GM18517 (cell line): ENCODE measurements at regions not wholly inside any gene's neighbourhood (a gene's known extent, or its start where the extent isn't known, plus 50 kb on each side); places are given as distances from the start of the nearest gene placed in this dataset.
A peak's percentile ranks its signal among the peaks of the same experiment; 100 is the strongest.
"Not testable (repeated sequence)": the region's sequence is repeated elsewhere in the genome, so short reads cannot be mapped to it uniquely, and the experiment has no call there.

ENCODE experiments used
- ATAC-seq: cut with Tn5 transposase; IDR thresholded peaks from one replicate; pipeline ENCODE4 v1.9.1; 2021; ENCODE audit warnings: mild to moderate bottlenecking, moderate library complexity; ENCODE audit not compliant: unreplicated experiment

DNA sequence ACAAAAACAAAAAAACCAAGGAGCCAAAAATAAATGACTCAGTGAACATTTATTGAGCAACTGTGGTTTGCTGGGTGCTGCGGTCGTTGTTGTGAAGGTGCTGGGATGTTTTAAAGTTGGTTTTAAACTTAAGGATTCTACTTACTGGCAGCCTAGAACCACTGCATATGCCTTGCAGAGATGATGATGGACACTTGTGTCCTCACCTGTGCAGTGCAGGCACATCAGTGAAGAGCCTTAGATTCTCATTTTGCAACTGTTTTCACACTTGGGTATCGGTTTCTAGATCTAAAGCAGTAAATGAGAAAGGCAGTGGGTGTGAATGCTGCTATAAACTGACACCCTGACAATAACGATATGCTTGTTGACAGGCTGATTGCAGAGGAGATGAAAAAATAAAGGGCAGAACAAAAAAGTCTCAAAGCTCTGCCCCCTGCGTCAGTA is 68.8 kb downstream of the UTRN start:
- ATAC-seq, result peak; percentile 86

DNA sequence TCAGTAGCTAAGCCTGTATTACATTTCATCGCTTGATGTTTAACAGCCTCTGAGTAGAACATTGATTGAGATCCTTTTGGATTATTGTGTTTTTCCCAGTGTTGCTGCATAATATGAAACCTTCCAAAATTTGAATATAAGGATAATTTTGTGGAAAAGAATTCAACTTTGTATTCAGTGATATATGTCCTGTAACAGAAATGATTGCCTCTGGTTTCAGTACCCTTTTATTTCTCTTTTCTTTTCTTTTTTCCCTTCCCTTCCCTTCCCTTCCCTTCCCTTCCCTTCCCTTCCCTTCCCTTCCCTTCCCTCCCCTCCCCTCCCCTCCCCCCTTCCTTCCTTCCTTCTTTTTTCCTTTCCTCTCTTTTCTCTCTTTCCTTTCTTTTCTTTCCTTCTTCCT is 74.6 kb downstream of the UTRN start:
- ATAC-seq, result no peak

DNA sequence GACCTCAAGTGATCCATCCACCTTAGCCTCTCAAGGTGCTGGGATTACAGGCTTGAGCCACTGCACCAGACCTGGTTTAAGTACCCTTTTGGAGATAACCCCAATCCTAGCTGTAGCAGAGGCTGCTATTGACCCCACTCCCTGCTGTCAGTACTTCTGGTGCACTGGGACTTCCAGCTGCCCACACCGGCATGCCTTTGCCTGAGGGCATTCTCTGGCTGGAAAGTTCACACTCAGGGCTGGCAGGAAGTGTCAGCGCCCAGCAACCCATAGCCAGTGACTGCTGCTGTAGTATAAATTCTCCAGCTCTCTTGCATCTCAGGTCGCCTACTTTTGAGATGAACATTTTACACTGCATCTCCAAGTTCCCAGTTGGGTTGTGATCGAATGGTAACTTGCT is 75.3 kb downstream of the UTRN start:
- no peak for ATAC-seq

DNA sequence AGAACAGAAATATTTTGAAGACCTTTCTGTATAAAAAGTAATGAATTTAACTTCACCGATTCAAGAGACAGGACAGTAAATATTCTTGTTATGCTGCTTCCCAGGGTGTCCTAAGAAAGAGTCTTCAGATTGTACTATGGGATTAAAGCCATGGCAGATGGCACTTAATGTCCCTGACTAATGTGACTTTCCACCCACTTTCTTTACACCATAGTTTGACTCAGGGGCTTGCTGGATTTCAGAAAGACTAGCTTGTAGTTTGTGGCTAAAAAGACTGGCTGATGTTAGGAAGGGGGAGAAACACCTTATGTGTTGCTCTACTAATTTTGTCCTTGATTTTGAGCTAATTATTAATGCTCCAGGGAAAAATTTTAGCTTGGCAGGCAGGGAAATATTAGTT is 75.9 kb downstream of the UTRN start:
- no peak for ATAC-seq

DNA sequence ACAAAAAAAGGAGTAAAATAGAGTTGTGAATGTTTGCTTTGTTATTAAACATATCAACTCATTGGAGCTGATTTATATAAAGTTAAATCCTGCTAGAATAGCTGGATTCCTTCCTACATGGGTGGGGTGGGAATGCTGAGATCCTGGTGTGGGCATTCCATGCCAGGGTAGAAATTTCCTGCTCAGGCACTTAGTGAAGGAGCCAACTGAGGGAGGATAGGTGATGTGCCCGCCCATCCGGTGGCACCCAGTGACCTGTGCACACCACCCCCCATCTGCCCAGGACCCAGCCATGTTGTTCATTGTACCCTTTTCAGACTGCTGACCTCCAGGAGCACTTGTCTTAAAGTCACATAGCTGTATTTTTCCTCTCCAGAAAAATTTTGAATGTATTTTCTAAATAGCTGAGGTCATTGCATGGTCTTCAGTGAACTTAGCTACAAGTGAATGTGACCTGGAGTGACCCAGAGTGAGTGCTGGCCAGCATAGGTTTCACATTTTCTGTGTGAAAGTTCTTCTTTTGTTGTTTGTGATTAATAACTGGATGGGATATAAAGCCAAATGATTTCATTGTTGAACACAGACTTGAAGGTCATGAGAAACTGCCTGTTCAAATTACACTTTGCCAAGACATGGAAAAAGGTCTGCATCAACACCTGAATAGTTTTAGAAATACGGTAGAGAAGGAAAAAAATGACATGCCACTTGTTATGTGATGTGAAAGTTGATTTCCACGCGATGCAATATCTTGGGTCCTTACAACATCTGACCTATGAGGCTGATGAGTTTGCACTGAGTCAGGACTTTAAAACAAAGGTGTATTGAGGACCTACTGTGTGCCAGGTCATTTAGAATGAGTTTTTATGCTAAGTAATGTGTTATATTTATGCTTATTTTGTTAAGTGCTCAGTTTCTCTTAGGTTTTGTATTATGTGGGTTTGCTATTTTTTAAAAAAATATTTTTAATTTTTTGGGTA is 77.2 kb downstream of the UTRN start:
- ATAC-seq, result no peak

DNA sequence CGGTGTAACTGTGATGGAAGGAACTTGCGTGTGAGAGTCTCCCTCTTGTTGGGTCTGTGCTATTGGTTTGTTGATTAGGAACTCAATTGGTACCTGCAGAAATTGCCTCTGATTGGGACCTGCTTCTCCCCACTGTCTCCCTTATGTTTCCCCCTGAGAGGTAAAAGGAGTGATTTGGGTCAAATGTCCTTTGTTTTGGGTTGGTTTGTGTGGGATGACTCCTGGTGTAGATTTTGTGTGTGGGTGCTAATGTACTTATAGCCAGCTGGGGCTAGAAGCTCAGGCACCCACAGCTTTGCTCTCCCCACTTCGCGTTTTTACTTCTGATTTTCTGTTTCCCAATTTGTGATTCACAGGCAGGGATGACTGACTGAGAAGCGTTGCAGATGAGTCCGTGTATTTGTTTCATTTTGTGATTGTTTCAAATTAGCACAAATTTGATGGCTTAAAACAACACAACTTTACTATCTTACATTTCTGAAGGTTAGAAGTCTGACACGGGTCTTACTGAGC is 79.1 kb downstream of the UTRN start:
- no peak for ATAC-seq

DNA sequence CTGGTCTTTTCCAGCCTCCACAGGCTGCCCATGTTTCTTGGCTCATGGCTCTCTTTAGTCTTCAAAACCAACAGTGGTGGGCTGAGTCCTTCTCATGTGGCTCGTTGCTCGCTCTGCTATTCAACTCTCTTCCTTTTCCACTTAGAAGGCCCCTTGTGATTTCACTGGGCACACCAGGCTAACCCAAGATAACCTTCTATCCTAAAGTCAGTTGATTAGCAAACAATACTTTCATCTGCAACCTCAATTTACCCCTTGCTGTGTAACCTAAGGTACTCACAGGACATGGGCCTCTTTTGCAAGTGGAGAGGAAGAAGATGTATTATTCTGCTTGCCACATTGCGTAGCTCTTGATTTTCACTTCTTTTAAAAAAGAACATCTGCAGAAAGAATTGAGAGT is 79.6 kb downstream of the UTRN start:
- ATAC-seq, result no peak

DNA sequence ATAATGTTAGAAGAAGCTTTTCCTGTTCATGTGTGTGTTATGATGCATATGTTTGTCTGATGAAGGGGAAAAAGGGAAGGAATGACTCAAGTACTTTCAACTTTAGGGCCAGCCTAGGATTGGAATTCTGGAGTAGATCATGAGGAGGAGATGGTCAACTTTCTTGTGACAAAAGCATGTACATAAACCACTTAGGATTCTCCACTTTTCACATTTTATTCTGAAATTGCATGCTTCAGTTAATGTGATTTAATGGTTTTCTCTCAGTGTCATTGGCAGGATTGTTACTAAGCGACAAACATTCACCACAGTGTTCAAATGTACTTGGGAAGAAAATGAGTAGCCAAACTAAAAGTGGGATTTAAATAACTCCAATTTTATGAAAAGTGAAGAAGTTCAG is 80.1 kb downstream of the UTRN start:
- no peak for ATAC-seq

DNA sequence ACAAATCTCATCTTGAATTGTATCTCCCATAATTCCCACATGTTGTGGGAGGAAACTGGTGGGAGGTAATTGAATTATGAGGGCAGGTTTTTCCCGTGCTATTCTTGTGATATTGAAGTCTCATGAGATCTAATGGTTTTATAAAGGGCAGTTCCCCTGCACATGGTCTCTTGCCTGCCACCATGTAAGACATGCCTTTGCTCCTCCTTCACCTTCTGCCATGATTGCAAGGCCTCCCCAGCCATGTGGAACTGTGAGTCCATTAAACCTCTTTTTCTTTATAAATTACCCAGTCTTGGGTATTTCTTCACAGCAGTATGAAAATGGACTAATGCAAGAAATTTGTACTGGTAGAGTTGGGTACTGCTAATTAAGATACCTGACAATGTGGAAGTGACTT is 84.6 kb downstream of the UTRN start:
- ATAC-seq, result not testable (repeated sequence)

DNA sequence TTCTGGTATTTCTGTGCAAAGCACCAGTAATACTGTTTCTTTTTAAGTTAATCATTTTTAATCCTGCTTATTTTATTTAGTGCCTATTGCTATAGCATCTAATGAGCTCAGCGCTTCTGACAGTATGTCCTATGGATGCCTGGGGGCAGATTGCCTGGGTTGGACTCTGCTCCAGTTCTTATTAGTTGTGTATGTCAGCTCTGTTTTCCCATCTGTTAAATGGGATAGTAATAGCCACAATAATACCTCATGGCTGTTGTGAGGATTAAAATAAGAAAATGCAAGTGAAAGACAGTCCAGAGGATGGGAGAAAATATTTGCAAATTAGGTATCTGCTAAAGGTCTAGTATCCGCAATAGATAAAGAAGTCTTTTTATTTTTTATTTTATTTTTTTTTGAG is 87.0 kb downstream of the UTRN start:
- no peak for ATAC-seq

DNA sequence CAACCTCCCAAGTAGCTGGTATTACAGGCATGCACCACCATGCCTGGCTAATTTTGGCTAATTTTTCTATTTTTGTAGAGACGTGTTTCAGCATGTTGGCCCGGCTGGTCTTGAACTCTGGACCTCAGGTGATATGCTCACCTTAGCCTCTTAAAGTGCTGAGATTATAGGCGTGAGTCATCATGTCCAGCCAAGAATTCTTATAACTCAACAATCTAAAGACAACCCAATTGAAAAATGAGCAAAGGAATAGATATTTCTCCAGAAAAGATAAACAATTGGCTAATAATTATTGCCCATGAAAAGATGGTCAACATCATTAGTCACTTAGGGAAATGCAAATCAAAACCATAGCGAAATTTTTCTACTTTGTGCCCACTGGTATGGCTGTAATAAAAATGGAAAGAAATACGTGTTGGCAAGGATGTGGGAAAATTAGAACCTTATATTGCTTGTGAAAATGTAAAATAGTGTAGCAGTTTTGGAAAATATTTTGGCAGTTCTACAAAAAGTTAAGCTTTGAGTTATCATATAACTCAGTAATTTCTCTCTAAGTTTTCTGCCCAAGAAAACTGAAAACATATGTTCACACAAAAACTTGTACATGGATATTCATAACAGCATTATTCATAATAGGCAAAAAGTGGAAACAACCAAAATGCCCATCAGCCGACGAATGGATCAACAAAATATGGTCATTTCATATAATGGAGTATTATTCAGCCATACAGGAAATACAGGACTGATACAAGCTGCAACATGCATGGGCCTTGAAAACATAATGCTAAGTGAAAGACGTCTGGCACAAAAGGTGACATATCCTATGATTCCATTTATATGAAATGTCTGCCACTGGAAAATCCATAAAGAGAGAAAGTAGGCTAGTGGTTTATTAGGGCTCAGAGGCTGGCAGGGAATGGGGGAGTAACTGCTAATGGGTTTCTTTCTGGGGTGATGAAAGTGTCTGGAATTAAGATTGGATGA is 87.8 kb downstream of the UTRN start:
- no peak for ATAC-seq

DNA sequence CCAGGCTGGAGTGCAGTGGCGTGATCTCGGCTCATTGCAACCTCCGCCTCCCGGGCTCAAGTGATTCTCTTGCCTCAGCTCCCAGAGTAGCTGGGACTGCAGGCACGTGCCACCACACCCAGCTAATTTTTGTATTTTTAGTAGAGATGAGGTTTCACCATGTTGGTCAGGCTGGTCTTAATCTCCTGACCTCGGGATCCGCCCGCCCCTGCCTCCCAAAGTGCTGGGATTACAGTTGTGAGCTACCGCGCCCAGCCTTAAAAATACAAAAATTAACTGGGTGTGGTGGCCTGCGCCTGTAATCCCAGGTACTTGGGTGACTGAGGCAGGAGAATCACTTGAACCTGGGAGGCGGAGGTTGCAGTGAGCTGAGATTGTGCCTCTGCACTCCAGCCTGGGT is 89.4 kb downstream of the UTRN start:
- ATAC-seq, result not testable (repeated sequence)

DNA sequence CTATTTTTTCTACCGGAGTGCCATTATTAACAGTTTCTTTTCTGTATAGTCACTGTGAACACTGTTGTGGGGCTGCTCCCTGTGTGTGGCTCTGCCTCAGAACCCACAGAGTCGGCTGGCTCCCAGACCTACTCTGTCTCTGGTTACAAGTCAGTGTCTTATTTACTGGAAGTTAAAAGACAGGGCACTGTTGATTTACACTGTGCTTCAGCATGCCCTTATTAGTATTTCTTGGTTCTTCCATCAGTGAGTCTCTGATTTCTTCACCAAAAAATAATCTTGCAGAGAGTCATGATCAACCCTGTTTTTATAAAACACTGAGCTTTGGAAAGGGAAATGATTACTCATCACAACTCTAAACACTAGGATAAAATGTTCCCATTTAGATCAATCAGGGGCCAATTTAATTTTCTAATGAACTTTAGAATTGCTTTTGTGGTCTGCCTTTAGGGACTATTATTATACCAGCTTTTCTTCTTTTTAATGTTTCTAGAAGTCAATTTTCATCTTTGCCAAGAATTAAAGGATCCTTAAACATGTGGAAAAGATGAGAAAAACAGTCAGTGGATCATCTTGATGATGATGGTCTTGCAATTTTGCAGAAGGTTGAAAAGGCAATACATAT is 92.6 kb downstream of the UTRN start:
- ATAC-seq, result no peak

DNA sequence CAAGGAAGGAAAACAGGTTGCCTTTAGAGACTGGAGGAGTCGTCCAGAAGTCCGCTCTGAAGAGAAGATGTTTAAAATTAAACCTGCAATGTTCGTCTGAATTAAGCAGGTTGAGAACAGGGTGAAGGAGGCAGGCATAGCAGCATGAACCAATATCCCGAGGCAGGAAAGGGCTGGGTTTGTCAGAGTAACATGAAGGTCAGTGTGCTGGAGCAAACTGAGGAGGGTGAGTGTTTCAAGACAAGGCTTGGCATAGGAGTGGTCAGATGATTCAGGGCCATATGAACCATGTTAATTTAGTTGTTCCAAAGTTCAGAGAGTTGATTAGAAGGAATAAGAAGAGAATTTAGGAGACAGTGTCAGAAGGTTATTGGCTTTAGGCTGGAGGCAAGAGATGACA is 93.3 kb downstream of the UTRN start:
- ATAC-seq, result no peak

DNA sequence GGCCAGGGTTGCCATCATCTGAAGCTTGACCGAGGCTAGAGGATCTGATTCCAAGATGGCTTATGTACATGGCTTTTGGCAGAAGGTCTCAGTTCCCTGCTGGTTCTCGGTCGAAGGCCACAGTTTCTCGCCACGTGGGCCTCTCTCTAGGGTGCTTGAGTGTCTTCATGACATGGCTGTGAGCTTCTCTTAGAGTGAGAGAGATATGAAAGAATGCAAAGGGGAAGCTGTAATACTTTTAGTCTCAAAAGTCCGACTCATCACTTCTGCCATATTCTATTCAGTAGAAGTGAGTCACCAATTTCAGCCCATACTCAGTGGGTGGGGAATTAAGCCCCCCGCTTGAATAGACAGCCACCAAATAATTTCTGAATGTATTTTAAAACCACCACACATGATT is 94.2 kb downstream of the UTRN start:
- ATAC-seq, result no peak

DNA sequence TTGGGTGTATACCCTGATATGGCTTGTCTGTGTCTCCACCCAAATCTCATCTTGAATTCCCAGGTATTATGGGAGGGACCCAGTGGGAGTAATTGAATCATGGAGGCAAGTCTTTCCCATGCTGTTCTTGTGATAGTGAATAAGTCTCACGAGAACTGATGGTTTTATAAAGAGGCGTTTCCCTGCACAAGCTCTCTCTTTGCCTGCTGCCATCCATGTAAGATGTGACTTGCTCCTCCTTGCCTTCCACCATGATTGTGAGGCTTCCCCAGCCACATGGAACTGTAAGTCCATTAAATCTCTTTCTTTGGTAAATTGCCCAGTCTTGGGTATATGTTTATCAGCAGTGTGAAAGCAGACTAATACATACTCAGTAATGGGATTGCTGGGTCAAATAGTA is 96.4 kb downstream of the UTRN start:
- ATAC-seq, result not testable (repeated sequence)

DNA sequence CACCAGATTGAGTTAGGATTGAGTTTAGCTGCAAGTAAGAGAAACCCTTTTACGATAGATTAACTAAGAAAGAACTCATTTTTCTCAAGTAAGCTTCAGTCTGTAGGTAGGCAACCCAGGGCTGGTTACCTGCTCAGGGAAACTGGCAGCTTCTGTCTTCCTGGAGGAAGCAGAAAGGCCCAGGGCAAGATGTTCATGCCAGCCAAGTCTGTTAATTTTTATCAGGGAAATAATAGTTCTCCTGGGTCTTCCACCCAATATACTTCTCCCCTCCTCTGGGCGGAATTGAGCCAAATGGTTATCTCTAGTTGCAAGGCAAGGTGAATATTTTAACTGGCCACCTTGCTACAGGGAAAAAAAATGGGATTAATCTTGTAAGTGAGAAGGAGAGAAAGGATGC is 98.2 kb downstream of the UTRN start:
- ATAC-seq, result no peak

DNA sequence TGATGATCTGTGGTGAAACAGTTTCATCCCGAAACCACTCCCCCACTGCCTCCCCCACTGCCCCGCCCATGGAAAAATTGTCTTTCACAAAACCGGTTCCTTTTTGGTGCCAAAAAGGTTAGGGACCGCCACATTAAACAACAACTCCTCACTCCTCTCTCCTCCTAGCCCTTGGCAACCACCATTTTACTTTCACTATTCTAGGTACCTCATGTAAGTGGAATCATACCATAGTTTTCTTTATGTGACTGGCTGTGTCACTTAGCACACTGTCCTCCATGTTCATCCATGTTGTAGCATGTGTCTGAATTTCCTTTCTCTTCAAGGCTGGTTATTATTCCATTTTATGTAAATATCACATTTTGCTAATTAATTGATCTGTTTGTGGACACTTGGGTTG is 99.3 kb downstream of the UTRN start:
- no peak for ATAC-seq

DNA sequence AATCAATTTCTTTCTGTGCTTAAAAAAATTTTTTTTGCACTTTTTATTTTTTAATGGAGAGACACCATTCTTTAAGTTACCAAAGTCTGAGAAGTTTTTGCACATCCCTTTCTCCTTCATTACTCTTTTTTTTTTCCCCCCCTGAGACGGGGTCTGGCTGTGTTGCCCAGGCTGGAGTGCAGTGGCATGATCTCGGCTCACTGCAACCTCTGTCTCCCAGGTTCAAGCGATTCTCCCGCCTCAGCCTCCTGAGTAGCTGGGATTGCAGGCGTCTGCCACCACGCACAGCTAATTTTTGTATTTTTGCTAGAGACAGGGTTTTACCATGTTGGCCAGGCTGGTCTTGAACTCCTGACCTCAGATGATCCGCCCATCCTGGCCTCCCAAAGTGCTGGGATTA is 104.3 kb downstream of the UTRN start:
- not testable (repeated sequence) for ATAC-seq

DNA sequence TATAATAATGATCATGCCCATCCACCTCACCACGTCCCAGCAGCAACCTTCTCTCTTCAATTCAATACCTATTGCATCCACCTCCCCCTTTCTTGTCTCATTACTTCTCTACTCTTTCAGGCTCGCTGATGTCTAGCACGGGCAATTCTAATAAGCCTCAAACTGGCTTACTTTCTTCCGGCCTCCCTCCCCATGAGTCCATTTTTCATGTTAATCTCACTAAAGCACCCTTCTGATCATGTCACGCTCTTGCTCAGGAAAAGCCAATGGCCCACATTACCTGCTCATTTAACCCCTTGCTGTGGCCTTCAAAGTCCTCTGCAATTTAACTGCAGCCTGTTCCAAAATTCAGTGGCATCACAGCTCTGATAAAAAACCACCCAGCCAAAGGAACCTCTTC is 105.1 kb downstream of the UTRN start:
- ATAC-seq, result no peak

DNA sequence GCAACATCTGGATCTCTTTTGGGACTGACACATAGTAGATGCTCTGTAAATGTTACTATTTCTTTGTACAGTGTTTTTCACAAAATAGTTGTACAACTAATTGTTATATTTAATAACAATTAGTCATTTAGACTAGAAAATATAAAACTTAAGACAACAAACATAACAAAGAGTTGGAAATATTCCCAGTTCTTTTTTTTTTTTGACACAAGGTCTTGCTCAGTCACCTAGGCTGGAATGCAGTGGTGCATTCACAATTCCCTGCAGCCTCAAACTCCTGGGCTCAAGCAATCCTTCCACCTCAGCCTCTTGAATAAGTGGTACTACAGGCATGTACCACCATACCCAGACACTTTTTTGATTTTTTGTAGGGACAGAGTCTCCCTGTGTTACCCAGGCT is 105.8 kb downstream of the UTRN start:
- ATAC-seq, result no peak
